GM18520 (cell line): ENCODE measurements at regions not wholly inside any gene's neighbourhood (a gene's known extent, or its start where the extent isn't known, plus 50 kb on each side); places are given as distances from the start of the nearest gene placed in this dataset.
"Not testable (repeated sequence)": the region's sequence is repeated elsewhere in the genome, so short reads cannot be mapped to it uniquely, and the experiment has no call there.

Source experiments
- ATAC-seq: cut with Tn5 transposase; IDR thresholded peaks from one replicate; pipeline ENCODE4 v1.9.1; 2021; ENCODE audit not compliant: unreplicated experiment

GRCh38 chr15:19956124-19956796 is 585.3 kb downstream of the GOLGA6L6 start:
- no peak for ATAC-seq

- ATAC-seq, result no peak
Measured at GRCh38 chr15:19944261-19944888, 597.2 kb downstream of the GOLGA6L6 start.

- no peak for ATAC-seq
Measured at GRCh38 chr15:19943515-19943914, 598.1 kb downstream of the GOLGA6L6 start.

- ATAC-seq, result not testable (repeated sequence)
Measured at GRCh38 chr15:19903281-19903680, 638.3 kb downstream of the GOLGA6L6 start.

- ATAC-seq, result not testable (repeated sequence)
Measured at GRCh38 chr15:19902388-19902787, 639.2 kb downstream of the GOLGA6L6 start.

- ATAC-seq, result not testable (repeated sequence)
Measured at GRCh38 chr15:19901414-19901813, 640.2 kb downstream of the GOLGA6L6 start.

- ATAC-seq, result no peak
Measured at GRCh38 chr15:19899021-19899824, 642.4 kb downstream of the GOLGA6L6 start.

- ATAC-seq, result not testable (repeated sequence)
Measured at GRCh38 chr15:19888811-19889210, 652.8 kb downstream of the GOLGA6L6 start.

- not testable (repeated sequence) for ATAC-seq
Measured at GRCh38 chr15:19844061-19844460, 697.5 kb downstream of the GOLGA6L6 start.
